ENCODE measurements at regions not wholly inside any gene's neighbourhood (a gene's known extent, or its start where the extent isn't known, plus 50 kb on each side); places are given as distances from the start of the nearest gene placed in this dataset.

GRCh38 chr10:10532236-10532635 lies 485.4 kb upstream of the CELF2 start (continued):
- TF ChIP-seq ZNF207 (IDR thresholded peaks at IDR 0.05; ENCODE audit: borderline replicate concordance), result no peak
- no peak for TF ChIP-seq KAT2A (conservative IDR thresholded peaks at IDR 0.05; ENCODE audit: control insufficient read depth, low read depth, low read length)

GRCh38 chr10:10532826-10533225 lies 484.8 kb upstream of the CELF2 start:
- 41% methylated on average over 2 of the region's 2 CpGs for WGBS (ENCODE audit: insufficient coverage, insufficient replicate concordance, low lambda C conversion rate, missing lambda C conversion rate)
- ChIA-PET SMC1A (ENCODE audit: uncharacterized antibody, unreplicated experiment) (no interaction called here), POLR2A (no interaction called here)
- TF ChIP-seq ATF2 (IDR thresholded peaks at IDR 0.05; ENCODE audit: low read length) (no peak), SKIL (IDR thresholded peaks at IDR 0.05; ENCODE audit: low read depth, poor library complexity, severe bottlenecking) (no peak), ZBED1 (IDR thresholded peaks at IDR 0.05; ENCODE audit: borderline replicate concordance) (no peak), MTA2 (IDR thresholded peaks at IDR 0.05; ENCODE audit: low read depth) (no peak), PAX5 (IDR thresholded peaks at IDR 0.05; ENCODE audit: borderline replicate concordance, low read depth, low read length) (no peak), KLF5 (IDR thresholded peaks at IDR 0.05; ENCODE audit: partially characterized antibody) (no peak), BCLAF1 (IDR thresholded peaks at IDR 0.05) (no peak), RUNX3 (IDR thresholded peaks at IDR 0.05; ENCODE audit: low read length) (no peak), CTCF (IDR thresholded peaks at IDR 0.05 in 2 of 3, conservative IDR thresholded peaks at IDR 0.05 in 1 of 3; ENCODE audit: control insufficient read depth in 2 of 3, extremely low read depth in 1 of 3, insufficient read depth in 1 of 3, low read depth in 3 of 3, low read length in 3 of 3) (no peak), NKRF (conservative IDR thresholded peaks at IDR 0.05) (no peak), HDAC6 (IDR thresholded peaks at IDR 0.05; ENCODE audit: unreplicated experiment) (no peak)

More at GRCh38 chr10:10532826-10533225, 484.8 kb upstream of the CELF2 start:
- no peak overlapping the region for H3K4me2 ChIP-seq (ENCODE audit: control insufficient read depth, insufficient read depth)
- ChIA-PET RAD21 (ENCODE audit: unreplicated experiment) (no interaction called here), CTCF (interaction anchor here (0.8 kb wide), 1 partner anchor 15 kb away, joined by 3 read pairs; no protein-coding TSS in a partner anchor)
- H3K9me3 ChIP-seq (replicated peaks; ENCODE audit: control insufficient read depth, insufficient read depth, low read length), result no peaks in the 10 kb centered on the region
- no peaks in the 10 kb centered on the region for H3K4me1 ChIP-seq (ENCODE audit: control insufficient read depth, insufficient read depth, low read length)
- no TSS peak for BruUV-seq (replicated peaks)
- H3K4me3 ChIP-seq, result no peak overlapping the region
- in situ Hi-C loops (cut with MboI) (no loop called here), intact Hi-C loops (cut with micrococcal nuclease; ENCODE audit: unreplicated experiment) (no loop called here)
- no peaks in the 10 kb centered on the region for H3K36me3 ChIP-seq (ENCODE audit: control insufficient read depth in 2 of 2, insufficient read depth in 2 of 2, low read length in 1 of 2)
- DNase-seq (ENCODE audit: low read depth, low spot score) (no peak), ATAC-seq (no peak), FAIRE-seq (no peak)
- no peak overlapping the region for H3K27ac ChIP-seq (ENCODE audit: control insufficient read depth, insufficient read depth)
- no peak overlapping the region for H3K9ac ChIP-seq (ENCODE audit: control insufficient read depth, insufficient read depth, low read length)
- no peaks in the 10 kb centered on the region for H3K27me3 ChIP-seq (replicated peaks in 1 of 2; ENCODE audit: control insufficient read depth in 2 of 2, insufficient read depth in 2 of 2, low read length in 1 of 2)
- no peaks in the 10 kb centered on the region for H3K79me2 ChIP-seq (ENCODE audit: control insufficient read depth, insufficient read depth, low read length)
- H4K20me1 ChIP-seq (ENCODE audit: control insufficient read depth, insufficient read depth), result no peaks in the 10 kb centered on the region
- H2AFZ ChIP-seq (ENCODE audit: control insufficient read depth, low read depth, low read length), result no peak overlapping the region
